ENCODE measurements at regions not wholly inside any gene's neighbourhood (a gene's known extent, or its start where the extent isn't known, plus 50 kb on each side); places are given as distances from the start of the nearest gene placed in this dataset.

GRCh38 chr5:13566871-13567339 is 377.6 kb downstream of the DNAH5 start:
- no peak for DNase-seq

GRCh38 chr5:13558408-13558807 is 386.1 kb downstream of the DNAH5 start:
- DNase-seq, result no peak

- peak; percentile 1 for DNase-seq
Observed at GRCh38 chr5:13553896-13554295, 390.6 kb downstream of the DNAH5 start.

GRCh38 chr5:13552361-13552760 is 392.1 kb downstream of the DNAH5 start:
- DNase-seq, result no peak

- no peak for DNase-seq
Observed at GRCh38 chr5:13551645-13552044, 392.8 kb downstream of the DNAH5 start.

GRCh38 chr5:13540168-13540750 is 404.2 kb downstream of the DNAH5 start:
- DNase-seq, result no peak

GRCh38 chr5:13536933-13537332 is 407.6 kb downstream of the DNAH5 start:
- DNase-seq, result no peak

GRCh38 chr5:13533833-13534232 is 410.7 kb downstream of the DNAH5 start:
- DNase-seq, result no peak

GRCh38 chr5:13529300-13529699 is 415.2 kb downstream of the DNAH5 start:
- DNase-seq, result no peak

GRCh38 chr5:13524936-13525335 is 419.6 kb downstream of the DNAH5 start:
- DNase-seq, result no peak

GRCh38 chr5:13519131-13519530 is 425.4 kb downstream of the DNAH5 start:
- DNase-seq, result no peak

GRCh38 chr5:13516195-13516594 is 428.3 kb downstream of the DNAH5 start:
- no peak for DNase-seq

- DNase-seq, result no peak
Observed at GRCh38 chr5:13511442-13511841, 433.0 kb downstream of the DNAH5 start.

- no peak for DNase-seq
Observed at GRCh38 chr5:13510616-13511015, 433.9 kb downstream of the DNAH5 start.

- no peak for DNase-seq
Observed at GRCh38 chr5:13508559-13508958, 435.9 kb downstream of the DNAH5 start.

- DNase-seq, result no peak
Observed at GRCh38 chr5:13505326-13505725, 439.2 kb downstream of the DNAH5 start.

- no peak for DNase-seq
Observed at GRCh38 chr5:13503017-13503416, 441.5 kb downstream of the DNAH5 start.

- DNase-seq, result no peak
Observed at GRCh38 chr5:13501176-13501575, 443.3 kb downstream of the DNAH5 start.

GRCh38 chr5:13498279-13498678 is 446.2 kb downstream of the DNAH5 start:
- DNase-seq, result no peak

- no peak for DNase-seq
Observed at GRCh38 chr5:13488254-13488931, 456.1 kb downstream of the DNAH5 start.

GRCh38 chr5:13480834-13481233 is 463.7 kb downstream of the DNAH5 start:
- no peak for DNase-seq

GRCh38 chr5:13478831-13479465 is 465.5 kb downstream of the DNAH5 start:
- peak; percentile 10 for DNase-seq

- DNase-seq, result no peak
Observed at GRCh38 chr5:13477118-13477737, 467.3 kb downstream of the DNAH5 start.

GRCh38 chr5:13472842-13473241 is 471.6 kb downstream of the DNAH5 start:
- no peak for DNase-seq

Measured in activated CD4-positive, alpha-beta T cell treated with anti-CD3 and anti-CD28 coated beads, Interleukin-2, Interleukin-6, amounts not matched to agents 100 ng/mL and 50 ng/mL, durations not matched to agents 16 hours and 8 hours (primary cell).